ENCODE measurements at regions not wholly inside any gene's neighbourhood (a gene's known extent, or its start where the extent isn't known, plus 50 kb on each side); places are given as distances from the start of the nearest gene placed in this dataset.
"Not testable (repeated sequence)": the region's sequence is repeated elsewhere in the genome, so short reads cannot be mapped to it uniquely, and the experiment has no call there.

GRCh38 chr7:110253093-110253492, 837.8 kb upstream of the LRRN3 start:
- no peak for DNase-seq

- no peak for DNase-seq
Observed at GRCh38 chr7:110257673-110258072, 833.3 kb upstream of the LRRN3 start.

DNA sequence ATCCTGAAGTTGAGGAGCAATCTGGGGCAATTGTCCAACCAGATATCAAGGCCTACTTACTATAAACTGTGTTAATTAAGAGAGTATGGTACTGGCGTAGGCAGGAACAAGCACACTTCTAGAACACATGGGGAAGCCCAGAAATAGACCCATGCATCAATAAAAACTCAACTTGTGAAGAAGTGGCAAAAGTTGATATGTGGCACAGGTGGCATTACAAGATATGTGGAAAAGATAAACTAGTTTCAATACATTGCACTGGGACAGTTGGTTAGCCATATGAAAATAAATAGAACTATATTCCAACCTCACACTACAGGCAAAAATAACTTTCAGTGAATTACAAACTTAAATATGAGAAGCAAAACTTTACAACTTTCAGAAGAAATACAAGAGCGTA, 828.7 kb upstream of the LRRN3 start:
- DNase-seq: no peak

DNA sequence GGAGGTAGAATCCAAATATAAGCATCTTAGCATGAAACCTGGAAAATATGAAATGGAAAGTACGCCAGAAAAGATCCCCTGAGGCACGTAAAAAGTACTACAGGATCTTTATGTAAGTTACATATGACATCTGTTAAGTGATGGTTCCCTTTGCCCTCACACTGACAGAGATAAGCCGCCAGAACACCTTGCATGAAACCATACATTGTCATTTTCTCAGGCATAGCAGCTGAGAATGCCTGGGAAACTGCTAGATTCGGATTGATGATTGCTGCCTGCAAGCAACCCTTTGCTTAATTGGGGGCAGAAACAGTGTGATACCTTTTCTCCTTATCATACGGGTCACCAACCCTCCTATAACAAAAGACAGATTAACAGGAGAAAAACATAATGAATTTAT, 826.6 kb upstream of the LRRN3 start:
- no peak for DNase-seq

- no peak for DNase-seq
Observed at GRCh38 chr7:110281362-110281761, 809.6 kb upstream of the LRRN3 start.

DNA sequence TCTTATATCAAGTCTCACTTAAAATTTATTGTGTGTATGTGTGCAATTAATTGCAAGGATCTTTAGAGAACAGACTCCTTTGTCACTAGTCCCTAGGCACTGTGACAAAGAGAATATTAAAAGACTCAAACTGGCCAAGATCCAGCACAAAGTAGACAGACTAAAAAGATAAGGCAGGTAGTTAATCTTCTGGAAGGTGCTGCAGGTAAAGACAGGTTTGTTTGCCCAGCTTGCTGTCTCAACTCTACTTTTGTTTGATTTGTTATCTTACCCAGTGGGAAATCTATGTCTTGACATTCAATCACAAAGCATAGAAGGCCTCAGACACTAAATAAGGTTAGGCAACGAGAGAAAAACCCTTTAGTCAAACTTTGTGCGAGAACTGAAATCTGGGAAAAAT, 807.9 kb upstream of the LRRN3 start:
- DNase-seq: no peak

- DNase-seq: no peak
Observed at GRCh38 chr7:110291430-110291829, 799.5 kb upstream of the LRRN3 start.

DNA sequence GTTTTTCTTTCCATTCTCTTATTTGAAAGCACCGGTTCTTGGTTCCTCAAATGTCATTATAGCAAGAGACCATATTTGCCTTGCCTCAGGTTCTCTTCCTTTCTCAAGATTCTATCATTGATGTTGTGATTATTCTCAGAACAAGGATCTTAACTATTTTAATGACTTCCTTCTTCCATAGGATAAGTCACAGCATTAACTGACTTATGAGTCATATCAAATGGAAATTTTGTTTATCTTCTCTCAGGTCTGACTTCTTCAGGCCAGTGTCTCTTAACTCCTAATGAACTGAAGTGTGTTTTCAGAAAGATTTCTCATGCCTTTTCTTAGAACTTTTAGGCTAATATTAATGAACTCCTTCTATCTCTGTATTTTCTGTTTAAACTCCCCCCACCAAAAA, 794.6 kb upstream of the LRRN3 start:
- no peak for DNase-seq

GRCh38 chr7:110307776-110308175, 783.2 kb upstream of the LRRN3 start:
- no peak for DNase-seq

DNA sequence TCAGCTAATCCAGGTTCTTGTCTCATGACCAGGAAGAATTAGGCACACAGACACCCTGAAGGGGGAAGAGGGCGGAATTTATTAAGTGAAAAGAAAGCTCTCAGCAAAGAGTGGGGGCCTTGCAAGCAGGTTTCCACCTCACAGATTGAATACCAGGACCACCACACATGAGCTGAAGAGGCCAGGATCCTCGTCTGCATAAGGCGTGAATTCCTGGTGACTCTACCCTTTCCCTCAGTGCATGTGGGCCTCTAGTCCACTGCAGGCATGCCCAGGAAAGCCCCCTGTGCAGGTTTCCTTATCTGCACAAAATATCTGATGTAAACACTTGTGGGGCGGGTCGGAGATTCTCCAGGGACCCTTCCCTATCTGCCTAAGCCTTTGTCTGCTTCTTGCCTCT, 782.1 kb upstream of the LRRN3 start:
- DNase-seq: no peak

GRCh38 chr7:110309941-110310340, 781.0 kb upstream of the LRRN3 start:
- DNase-seq: no peak

DNA sequence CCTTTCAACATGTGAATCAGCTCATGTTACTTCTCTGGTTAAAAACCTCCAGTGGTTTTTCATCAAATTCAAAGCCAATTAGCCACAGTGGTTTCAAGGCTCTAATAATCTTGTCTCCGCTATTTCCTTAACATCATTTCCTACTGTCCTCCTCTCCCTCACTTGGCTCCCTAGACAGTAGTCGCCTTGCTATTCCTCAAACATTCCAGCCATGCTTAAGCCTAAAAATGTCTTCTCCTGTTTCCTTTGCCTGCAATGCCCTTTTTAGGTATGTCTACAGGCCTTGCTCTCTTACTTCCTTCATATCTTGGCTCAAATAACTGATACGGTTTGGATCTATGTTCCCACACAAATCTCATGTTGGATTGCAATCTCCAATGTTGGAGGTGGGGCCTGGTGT, 779.4 kb upstream of the LRRN3 start:
- DNase-seq: no peak

- DNase-seq: no peak
Observed at GRCh38 chr7:110317541-110318265, 773.2 kb upstream of the LRRN3 start.

GRCh38 chr7:110320285-110320684, 770.6 kb upstream of the LRRN3 start:
- not testable (repeated sequence) for DNase-seq

DNA sequence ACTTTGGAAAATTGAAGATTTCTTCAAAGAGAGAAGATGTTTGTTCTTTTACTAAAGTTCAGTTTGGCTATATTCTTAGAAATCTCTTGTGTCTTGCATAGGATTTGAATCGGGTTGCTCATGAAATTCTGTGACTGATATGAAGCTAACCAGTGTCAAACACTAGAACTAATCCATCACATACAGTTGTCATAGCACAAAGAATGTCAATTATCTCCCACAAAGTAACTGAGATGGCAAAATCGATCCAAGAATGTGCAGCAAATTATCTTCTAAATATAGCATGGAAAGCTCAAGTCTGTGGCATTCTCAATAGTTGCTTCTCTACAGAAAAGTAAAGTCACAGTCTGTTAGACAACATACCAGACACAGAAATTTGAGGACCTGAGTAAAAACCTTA, 768.1 kb upstream of the LRRN3 start:
- DNase-seq: no peak

DNA sequence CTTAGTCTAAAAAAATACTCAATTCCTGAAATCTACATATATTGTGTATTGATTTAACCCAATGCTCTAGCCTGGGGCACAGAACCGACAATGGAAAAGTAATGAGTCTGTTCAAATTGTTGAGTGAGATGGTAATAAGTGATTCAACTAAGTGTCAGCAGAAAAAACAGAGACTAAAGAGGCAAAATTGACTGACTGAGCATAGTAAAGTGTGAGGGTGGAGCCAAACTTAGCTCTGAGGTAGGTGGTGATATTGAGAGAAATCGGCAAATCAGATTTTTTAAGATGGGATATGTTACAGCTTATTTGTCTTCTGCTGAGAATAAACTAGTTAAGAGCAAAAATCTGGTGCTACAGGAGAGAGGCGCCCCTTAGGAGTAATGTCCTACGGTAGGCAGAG, 764.0 kb upstream of the LRRN3 start:
- peak in 3 of 56 donors; percentile 0 to 4 (median 2) for DNase-seq

GRCh38 chr7:110336423-110336822, 754.5 kb upstream of the LRRN3 start:
- no peak for DNase-seq

DNA sequence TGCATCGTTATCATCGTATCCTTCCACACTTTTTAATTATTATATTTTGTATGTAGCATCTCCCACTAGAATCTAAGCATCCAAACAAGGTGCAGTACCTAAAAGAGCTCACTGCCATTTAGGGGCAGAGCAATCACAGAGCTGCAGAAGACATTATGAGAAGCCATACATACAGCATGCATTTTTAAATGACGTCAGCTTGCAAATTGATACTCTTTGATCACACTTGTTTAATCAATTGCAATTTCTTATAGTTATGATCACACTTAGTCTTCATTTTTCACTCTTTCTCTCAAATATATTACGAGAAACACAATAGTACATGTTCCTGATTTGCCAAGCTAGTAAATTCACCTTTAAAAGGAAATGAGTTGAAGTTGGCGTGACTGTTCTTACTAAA, 753.3 kb upstream of the LRRN3 start:
- DNase-seq: no peak

DNA sequence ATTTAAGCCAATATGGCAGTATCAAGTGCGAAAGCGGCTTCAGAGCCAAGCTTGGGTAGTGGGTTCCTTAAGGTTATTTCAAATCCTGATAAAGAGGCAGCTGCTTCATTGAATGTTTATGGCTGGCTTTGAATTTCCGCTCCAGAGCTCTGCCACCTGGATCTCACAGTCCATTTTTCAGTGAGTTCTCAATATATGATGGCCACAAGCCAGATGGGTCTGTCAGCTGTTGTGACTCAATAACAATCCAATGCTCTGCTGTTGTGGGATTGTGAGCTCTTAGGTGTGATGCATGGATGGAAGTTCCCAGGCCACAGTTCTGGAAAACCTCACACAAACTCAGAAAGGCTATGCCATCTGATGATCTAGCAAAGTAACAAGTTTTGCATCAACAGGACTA, 743.8 kb upstream of the LRRN3 start:
- no peak for DNase-seq

GRCh38 chr7:110356438-110356837, 734.5 kb upstream of the LRRN3 start:
- DNase-seq: no peak

- DNase-seq: no peak
Observed at GRCh38 chr7:110358028-110358427, 732.9 kb upstream of the LRRN3 start.

DNA sequence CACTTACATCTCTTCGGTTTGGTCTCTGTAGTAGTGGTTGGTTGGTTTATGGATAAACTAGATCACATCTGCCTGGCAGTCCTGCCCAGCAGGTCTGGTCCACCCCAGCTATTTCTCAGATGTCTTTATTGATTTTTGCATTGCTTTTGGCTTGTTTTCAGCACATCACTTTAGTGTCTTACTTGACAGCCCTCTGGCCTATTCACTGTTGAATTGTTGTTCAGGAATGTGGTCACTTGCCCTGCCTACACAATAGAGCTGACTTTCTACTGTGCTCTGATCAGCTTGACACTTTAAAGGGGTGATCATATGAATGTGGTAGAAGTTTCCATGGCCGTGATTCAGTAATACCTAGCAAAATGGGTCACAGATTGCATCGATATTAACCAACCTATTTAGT, 719.2 kb upstream of the LRRN3 start:
- no peak for DNase-seq

DNA sequence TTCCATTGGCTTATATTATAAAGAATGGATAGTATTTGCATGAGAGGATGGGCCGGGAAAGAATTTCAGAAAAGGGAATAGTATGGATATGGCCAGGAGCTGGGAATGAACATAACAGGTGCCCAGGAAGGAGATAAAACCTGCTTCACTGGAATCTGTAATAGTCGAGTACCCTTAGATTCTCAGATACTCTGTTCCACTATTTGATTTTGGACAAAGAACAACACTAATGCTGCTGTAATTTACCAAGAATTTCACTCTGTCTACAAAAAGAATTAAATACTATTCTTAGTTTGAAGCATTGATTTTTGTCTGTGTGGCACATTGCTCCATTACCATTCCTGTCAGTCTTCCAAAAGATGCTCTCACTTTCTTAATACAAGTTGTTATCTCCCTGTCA, 718.2 kb upstream of the LRRN3 start:
- DNase-seq: no peak

- no peak for DNase-seq
Observed at GRCh38 chr7:110373416-110373815, 717.5 kb upstream of the LRRN3 start.

Measured in nucleus accumbens (tissue), 56 donors.